Activated B cell treated with CpG ODN at 0.5 μM for 24 hours (primary cell): ENCODE measurements at regions not wholly inside any gene's neighbourhood (a gene's known extent, or its start where the extent isn't known, plus 50 kb on each side); places are given as distances from the start of the nearest gene placed in this dataset.

ENCODE experiments used
- ATAC-seq: fragments of 200-7000 bp; cut with Tn5 transposase; one replicate; pipeline ENCODE4 v1.10.0; 2021; ENCODE audit warnings: low read depth, mild to moderate bottlenecking, moderate library complexity
- CTCF ChIA-PET: fragments of 350-600 bp; sonication (Branson Sonifier 250); formaldehyde crosslinking; loops from one replicate; lab custom pipeline; 2021; ENCODE audit warnings: antibody characterized with exemption; lab: Charles Lee
- POLR2A ChIA-PET: fragments of 350-600 bp; sonication (Branson Sonifier 250); formaldehyde crosslinking; loops from one replicate; lab custom pipeline; 2021; ENCODE audit warnings: antibody characterized with exemption; lab: Charles Lee
- DNase-seq: peaks from one replicate; pipeline ENCODE4 v3.0.0; 2022
- H3K27ac Mint-ChIP-seq: one replicate; pipeline ENCODE4 v1.8.0; 2020; ENCODE audit warnings: mixed read lengths
- H3K27me3 Mint-ChIP-seq: one replicate; pipeline ENCODE4 v1.8.0; 2021; ENCODE audit warnings: mixed read lengths
- H3K36me3 Mint-ChIP-seq: one replicate; pipeline ENCODE4 v1.8.0; 2021; ENCODE audit warnings: low read depth, mixed read lengths
- H3K4me1 Mint-ChIP-seq: one replicate; pipeline ENCODE4 v1.8.0; 2021; ENCODE audit warnings: mixed read lengths
- H3K4me3 Mint-ChIP-seq: one replicate; pipeline ENCODE4 v1.8.0; 2020; ENCODE audit warnings: mild to moderate bottlenecking, mixed read lengths
- H3K9me3 Mint-ChIP-seq: one replicate; pipeline ENCODE4 v1.8.0; 2020; ENCODE audit warnings: mixed read lengths
- intact Hi-C: fragments of 100-400 bp; cut with micrococcal nuclease; formaldehyde crosslinking; loops from one replicate; pipeline ENCODE4 v1.15.1; 2024
- TF ChIP-seq, protein P1 (sequence below): fragments of 200-600 bp; IDR thresholded peaks from one replicate; pipeline ENCODE4 v1.8.0; 2022; ENCODE audit warnings: antibody characterized with exemption, mild to moderate bottlenecking

DNA sequence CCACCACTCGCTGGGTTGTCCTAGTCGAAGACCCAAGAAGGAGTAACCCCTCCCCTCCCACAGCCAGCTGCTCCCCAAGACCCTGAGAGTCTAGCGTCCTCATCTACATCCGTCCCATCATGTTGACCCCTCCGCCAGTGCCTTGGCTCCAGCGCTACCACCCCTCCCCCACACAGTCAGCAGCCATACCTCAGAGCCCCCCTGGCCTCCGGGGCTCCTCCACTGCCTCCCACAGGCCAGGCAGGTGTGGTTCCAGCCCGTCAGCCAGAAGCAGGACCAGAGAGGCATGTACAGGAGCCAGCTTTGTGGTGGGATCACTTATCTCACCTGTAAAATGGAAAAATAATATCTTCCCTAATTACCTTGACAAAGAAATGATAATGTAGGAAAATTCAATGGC is 51.5 kb upstream of the PHF21B start:
- Mint-ChIP-seq H3K27ac (no peak overlapping the region), H3K4me3 (no peak overlapping the region), H3K4me1 (no peaks in the 10 kb centered on the region), H3K36me3 (no peaks in the 10 kb centered on the region), H3K9me3 (no peaks in the 10 kb centered on the region), H3K27me3 (peaks cover 13% of the 10 kb centered on the region)
- ChIA-PET POLR2A (no interaction called here), CTCF (no interaction called here)
- TF ChIP-seq, protein P1, sequence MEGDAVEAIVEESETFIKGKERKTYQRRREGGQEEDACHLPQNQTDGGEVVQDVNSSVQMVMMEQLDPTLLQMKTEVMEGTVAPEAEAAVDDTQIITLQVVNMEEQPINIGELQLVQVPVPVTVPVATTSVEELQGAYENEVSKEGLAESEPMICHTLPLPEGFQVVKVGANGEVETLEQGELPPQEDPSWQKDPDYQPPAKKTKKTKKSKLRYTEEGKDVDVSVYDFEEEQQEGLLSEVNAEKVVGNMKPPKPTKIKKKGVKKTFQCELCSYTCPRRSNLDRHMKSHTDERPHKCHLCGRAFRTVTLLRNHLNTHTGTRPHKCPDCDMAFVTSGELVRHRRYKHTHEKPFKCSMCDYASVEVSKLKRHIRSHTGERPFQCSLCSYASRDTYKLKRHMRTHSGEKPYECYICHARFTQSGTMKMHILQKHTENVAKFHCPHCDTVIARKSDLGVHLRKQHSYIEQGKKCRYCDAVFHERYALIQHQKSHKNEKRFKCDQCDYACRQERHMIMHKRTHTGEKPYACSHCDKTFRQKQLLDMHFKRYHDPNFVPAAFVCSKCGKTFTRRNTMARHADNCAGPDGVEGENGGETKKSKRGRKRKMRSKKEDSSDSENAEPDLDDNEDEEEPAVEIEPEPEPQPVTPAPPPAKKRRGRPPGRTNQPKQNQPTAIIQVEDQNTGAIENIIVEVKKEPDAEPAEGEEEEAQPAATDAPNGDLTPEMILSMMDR: no peak
- intact Hi-C loops: no loop called here
- ATAC-seq (no peak), DNase-seq (no peak)

- POLR2A ChIA-PET: no interaction called here
- ATAC-seq: no peak
- intact Hi-C loops: no loop called here
Measured at GRCh38 chr22:45064313-45065278, 54.8 kb upstream of the PHF21B start.

GRCh38 chr22:45065726-45066125 is 55.9 kb upstream of the PHF21B start:
- no peak for ATAC-seq
- Mint-ChIP-seq H3K36me3 (no peaks in the 10 kb centered on the region), H3K4me1 (no peaks in the 10 kb centered on the region), H3K9me3 (no peaks in the 10 kb centered on the region), H3K4me3 (no peak overlapping the region), H3K27ac (no peak overlapping the region), H3K27me3 (peaks cover 16% of the 10 kb centered on the region)
- ChIA-PET CTCF (no interaction called here), POLR2A (no interaction called here)
- TF ChIP-seq, protein P1: no peak
- intact Hi-C loops: no loop called here
- no peak for DNase-seq

More at GRCh38 chr22:45064313-45065278, 54.8 kb upstream of the PHF21B start:
- Mint-ChIP-seq H3K4me1 (no peaks in the 10 kb centered on the region), H3K27ac (no peak overlapping the region), H3K36me3 (no peaks in the 10 kb centered on the region), H3K9me3 (no peaks in the 10 kb centered on the region), H3K4me3 (no peak overlapping the region), H3K27me3 (peaks cover 11% of the 10 kb centered on the region)
- CTCF ChIA-PET: no interaction called here
- TF ChIP-seq, protein P1: no peak
- DNase-seq: no peak

GRCh38 chr22:45067731-45068130 is 57.9 kb upstream of the PHF21B start:
- POLR2A ChIA-PET: no interaction called here
- ATAC-seq: no peak

DNA sequence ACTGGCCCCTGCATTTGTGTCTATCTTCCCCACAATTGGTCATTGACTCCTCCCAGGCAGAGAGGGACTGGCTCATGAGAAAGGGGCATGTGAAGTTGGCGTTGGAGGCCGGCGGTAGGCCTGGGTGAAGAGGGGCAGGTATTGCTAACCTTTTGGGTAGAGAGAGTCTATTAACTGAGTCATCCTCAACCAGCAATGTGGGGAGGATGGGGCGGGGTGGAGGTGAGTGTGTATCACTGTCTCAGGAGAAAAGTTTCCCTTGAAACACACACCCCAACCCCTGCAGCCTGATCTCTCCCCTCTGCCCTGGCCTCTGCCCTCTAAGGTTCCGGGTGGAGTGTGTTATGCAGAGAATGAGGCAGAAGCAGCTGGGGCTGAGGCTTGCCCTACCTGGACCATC is 60.1 kb upstream of the PHF21B start:
- POLR2A ChIA-PET: no interaction called here
- TF ChIP-seq, protein P1: no peak
- peaks cover 35% of the 10 kb centered on the region for H3K27me3 Mint-ChIP-seq
- H3K4me3 Mint-ChIP-seq: no peak overlapping the region
- intact Hi-C loops: no loop called here
- no peak overlapping the region for H3K27ac Mint-ChIP-seq
- no peaks in the 10 kb centered on the region for H3K4me1 Mint-ChIP-seq
- no peaks in the 10 kb centered on the region for H3K9me3 Mint-ChIP-seq
- CTCF ChIA-PET: no interaction called here
- DNase-seq (no peak), ATAC-seq (no peak)
- H3K36me3 Mint-ChIP-seq: no peaks in the 10 kb centered on the region

More at GRCh38 chr22:45067731-45068130, 57.9 kb upstream of the PHF21B start:
- Mint-ChIP-seq H3K27ac (no peak overlapping the region), H3K36me3 (no peaks in the 10 kb centered on the region), H3K9me3 (no peaks in the 10 kb centered on the region), H3K27me3 (peaks cover 31% of the 10 kb centered on the region), H3K4me3 (no peak overlapping the region), H3K4me1 (no peaks in the 10 kb centered on the region)
- DNase-seq: no peak
- TF ChIP-seq, protein P1: no peak
- intact Hi-C loops: no loop called here
- CTCF ChIA-PET: no interaction called here
